IPS-20b (cell line): ENCODE measurements at regions not wholly inside any gene's neighbourhood (a gene's known extent, or its start where the extent isn't known, plus 50 kb on each side); places are given as distances from the start of the nearest gene placed in this dataset.

Experiments used
- H3K27ac ChIP-seq: one replicate; pipeline ENCODE4 v1.5.1; 2013; ENCODE audit warnings: low read length
- H3K27me3 ChIP-seq: 2 replicates; pipeline ENCODE4 v1.6.1; 2013; ENCODE audit warnings: mild to moderate bottlenecking, low read length, inconsistent platforms; ENCODE audit not compliant: insufficient read depth
- H3K36me3 ChIP-seq: 2 replicates; pipeline ENCODE4 v1.6.1; 2013; ENCODE audit warnings: low read depth, mild to moderate bottlenecking, inconsistent platforms, low read length, moderate library complexity; ENCODE audit not compliant: insufficient read depth
- H3K4me1 ChIP-seq: 2 replicates; pipeline ENCODE4 v1.6.1; 2013; ENCODE audit warnings: mild to moderate bottlenecking, control low read depth, inconsistent platforms, low read length, moderate library complexity; ENCODE audit not compliant: insufficient read depth
- H3K4me3 ChIP-seq: 2 replicates; pipeline ENCODE4 v1.5.1; 2013; ENCODE audit warnings: mild to moderate bottlenecking, low read length, inconsistent platforms
- H3K9ac ChIP-seq: 2 replicates; pipeline ENCODE4 v1.6.1; 2013; ENCODE audit warnings: low read depth, mild to moderate bottlenecking, inconsistent platforms, low read length, moderate library complexity
- H3K9me3 ChIP-seq: 2 replicates; pipeline ENCODE4 v1.6.1; 2013; ENCODE audit warnings: mild to moderate bottlenecking, low read depth, low read length, inconsistent platforms; ENCODE audit not compliant: insufficient read depth

DNA sequence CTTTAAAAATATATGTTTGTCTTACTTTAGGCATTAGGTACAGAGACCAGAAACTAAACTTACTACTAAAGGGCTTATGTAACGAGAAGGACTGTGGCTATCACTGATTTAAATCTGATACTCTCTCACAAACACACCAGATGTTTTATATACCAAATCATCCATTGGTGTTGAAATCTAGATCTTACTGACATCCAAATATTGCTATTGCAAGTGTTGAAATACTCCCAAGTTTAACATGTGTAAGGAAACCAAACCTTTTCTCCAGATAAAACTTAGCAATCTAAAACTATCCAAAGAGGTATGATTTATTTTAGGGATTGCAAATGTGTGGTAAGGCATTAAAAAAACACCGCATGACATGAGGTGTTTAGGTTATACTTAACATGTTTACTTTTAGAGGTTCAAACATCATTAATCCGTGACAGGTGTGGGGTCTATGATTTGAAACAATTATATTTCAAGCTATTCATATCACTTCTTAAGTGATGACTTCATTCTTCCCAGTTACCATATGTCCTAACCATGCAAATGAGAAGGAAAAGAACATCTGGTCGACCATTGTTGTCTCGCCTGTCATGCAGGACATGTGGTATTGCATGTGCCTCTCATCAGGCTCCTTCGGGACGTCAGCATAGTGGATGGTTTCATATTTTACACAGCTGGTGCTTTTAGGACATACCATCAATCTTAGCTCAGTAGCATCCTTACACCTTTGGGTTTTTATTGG is 168.3 kb upstream of the SPACA1 start:
- H3K4me1 ChIP-seq = no peaks in the 10 kb centered on the region
- no peaks in the 10 kb centered on the region for H3K9me3 ChIP-seq
- H3K36me3 ChIP-seq = no peaks in the 10 kb centered on the region

DNA sequence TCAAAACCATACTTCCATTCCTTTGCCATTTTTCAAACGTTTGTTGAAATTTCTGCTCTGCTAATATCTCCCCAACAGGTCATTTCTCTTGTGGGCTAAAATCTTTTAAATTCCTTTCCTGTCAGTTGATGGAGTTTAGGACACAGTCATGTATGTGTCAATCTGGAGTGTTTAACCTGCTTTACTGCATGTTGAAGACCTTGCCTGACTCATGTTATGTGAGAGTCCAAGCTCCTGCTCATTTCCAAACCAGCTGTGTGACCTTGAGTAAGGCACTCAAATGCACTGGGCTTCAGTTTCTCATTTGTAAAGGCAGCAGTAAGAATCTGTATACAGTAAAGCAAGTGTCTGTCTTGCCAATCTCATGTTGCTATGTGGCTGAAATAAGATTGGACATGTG is 171.9 kb upstream of the SPACA1 start:
- no peak overlapping the region for H3K9ac ChIP-seq
- H3K27me3 ChIP-seq = no peaks in the 10 kb centered on the region
- no peaks in the 10 kb centered on the region for H3K9me3 ChIP-seq
- H3K36me3 ChIP-seq = no peaks in the 10 kb centered on the region
- no peaks in the 10 kb centered on the region for H3K4me1 ChIP-seq
- H3K27ac ChIP-seq = no peak overlapping the region
- H3K4me3 ChIP-seq = no peak overlapping the region

More for the DNA sequence above, 168.3 kb upstream of the SPACA1 start:
- no peak overlapping the region for H3K9ac ChIP-seq
- H3K27ac ChIP-seq = no peak overlapping the region
- no peak overlapping the region for H3K4me3 ChIP-seq
- no peaks in the 10 kb centered on the region for H3K27me3 ChIP-seq

DNA sequence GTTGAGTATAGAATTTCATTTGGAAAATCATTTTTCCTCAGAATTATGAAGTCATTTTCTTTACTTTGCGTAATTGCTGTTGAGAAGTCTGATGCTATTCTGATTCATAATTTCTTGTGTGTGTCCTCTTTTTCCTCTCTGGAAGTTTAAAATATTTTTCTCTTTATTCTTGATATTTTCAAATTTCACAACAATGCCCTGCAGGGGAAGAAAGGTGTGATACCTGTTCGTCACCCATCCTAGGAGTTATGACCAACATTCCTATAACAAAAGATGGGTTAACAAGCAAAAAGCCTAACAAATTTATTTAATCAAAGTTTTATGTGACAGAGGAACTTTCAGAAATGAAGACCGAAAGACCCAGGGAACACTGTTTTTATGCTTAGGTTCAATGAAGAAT is 171.5 kb upstream of the AKIRIN2 start:
- H3K27me3 ChIP-seq = no peaks in the 10 kb centered on the region
- H3K4me3 ChIP-seq = no peak overlapping the region
- no peak overlapping the region for H3K27ac ChIP-seq
- no peaks in the 10 kb centered on the region for H3K9me3 ChIP-seq
- H3K4me1 ChIP-seq = no peaks in the 10 kb centered on the region
- H3K9ac ChIP-seq = no peak overlapping the region
- no peaks in the 10 kb centered on the region for H3K36me3 ChIP-seq

DNA sequence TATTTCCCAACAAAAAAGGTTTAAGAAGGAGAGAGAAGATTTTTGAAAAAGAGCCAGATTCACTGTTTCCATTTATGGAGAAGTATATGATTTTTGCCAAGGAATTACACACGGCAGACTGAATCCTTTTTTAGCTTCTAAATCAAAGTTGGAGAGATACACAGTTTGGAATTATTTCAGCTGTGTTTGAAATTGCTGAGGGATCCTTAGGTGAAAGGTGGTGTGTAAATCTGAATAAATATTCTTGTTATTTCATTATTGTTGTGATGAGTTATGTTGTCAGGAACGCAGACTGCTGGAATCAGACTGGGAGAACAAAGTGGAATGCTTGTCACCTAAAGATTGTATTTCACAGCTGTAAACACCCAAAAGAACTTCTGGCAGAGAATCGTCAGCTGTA is 168.5 kb upstream of the AKIRIN2 start:
- Histone ChIP-seq H3K9me3 (no peaks in the 10 kb centered on the region), H3K36me3 (no peaks in the 10 kb centered on the region), H3K4me3 (no peak overlapping the region), H3K4me1 (no peaks in the 10 kb centered on the region), H3K27ac (no peak overlapping the region), H3K27me3 (no peaks in the 10 kb centered on the region), H3K9ac (no peak overlapping the region)

DNA sequence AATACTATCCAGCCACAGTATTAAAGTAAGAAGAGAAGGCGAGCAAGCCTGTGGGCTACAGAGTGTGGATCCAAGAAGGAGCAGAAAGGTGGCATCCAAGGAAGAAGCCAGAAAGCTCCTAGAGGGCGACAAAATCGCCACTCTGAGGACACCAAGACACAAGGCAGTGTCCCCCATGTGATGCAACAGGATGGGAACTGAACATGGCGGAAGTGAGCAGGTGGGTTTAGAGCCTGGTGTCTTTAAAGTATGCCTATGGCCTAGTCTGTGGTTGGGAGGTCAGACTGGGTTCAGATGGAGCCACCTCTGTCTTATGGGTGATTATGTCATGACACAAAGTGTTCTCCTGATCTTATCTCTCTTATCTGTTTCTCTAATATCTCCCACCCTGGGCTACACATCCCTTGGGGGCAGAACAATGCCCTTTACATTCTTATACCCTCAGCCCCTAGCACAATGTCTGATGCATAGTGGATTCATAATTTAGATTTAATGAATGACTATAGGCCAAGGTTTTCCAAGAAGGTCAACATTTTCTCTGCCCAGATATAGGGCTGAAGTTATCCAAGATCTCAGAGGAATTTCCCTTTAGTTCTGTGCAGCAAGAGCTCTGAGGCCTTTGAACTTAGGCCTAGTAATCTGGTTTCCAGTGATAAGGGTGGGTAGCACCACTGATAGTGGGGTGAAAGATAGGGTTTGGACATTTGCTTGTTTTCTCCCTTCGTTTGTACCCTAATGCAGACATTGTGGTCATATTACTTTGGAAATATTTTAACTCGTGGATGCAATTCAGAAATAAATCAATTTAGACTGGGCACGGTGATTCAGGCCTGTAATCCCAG is 167.3 kb upstream of the AKIRIN2 start:
- Histone ChIP-seq H3K36me3 (no peaks in the 10 kb centered on the region), H3K27me3 (no peaks in the 10 kb centered on the region), H3K4me1 (no peaks in the 10 kb centered on the region), H3K4me3 (no peak overlapping the region), H3K9me3 (no peaks in the 10 kb centered on the region), H3K9ac (no peak overlapping the region), H3K27ac (no peak overlapping the region)

DNA sequence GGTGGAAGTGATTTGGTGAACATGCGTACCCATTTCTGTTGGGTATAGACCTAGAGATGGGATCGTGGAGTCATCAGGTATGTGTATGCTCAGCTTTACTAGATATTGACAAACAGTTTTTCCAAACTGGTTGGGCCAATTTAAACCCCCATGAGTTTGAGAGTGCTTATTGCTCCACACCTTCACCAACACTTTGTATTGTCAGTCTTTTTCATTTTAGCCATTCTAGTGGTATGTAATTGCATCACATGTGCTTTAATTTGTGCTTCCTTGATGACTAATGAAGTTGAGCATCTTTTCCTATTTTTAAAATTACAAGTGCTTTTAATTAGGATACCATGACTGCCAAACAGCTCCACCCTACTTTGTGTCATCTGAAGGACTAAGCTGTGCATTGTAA is 158.9 kb upstream of the AKIRIN2 start:
- no peak overlapping the region for H3K27ac ChIP-seq
- H3K4me1 ChIP-seq = no peaks in the 10 kb centered on the region
- H3K4me3 ChIP-seq = no peak overlapping the region
- H3K9me3 ChIP-seq = no peaks in the 10 kb centered on the region
- no peaks in the 10 kb centered on the region for H3K27me3 ChIP-seq
- no peaks in the 10 kb centered on the region for H3K36me3 ChIP-seq
- no peak overlapping the region for H3K9ac ChIP-seq

DNA sequence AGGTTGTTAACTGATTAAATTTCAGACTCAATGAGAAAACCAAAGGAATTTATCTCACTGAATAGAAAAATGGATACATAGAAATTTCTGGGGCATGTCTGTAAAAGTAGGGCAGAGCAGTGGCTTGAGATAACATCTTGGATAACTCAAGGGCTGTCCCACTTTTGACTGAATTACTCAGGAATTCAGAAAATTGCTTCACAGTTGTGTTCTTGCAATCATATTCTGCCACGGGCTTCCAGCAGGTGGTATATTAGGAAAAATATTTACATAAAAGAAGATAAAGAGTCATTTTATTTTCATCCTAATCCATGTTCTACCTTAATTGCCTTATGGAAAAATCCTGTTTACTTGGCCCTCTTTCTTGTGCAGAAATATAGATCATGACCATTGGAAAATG is 156.4 kb upstream of the AKIRIN2 start:
- Histone ChIP-seq H3K9ac (no peak overlapping the region), H3K4me1 (no peaks in the 10 kb centered on the region), H3K27me3 (no peaks in the 10 kb centered on the region), H3K4me3 (no peak overlapping the region), H3K9me3 (no peaks in the 10 kb centered on the region), H3K27ac (no peak overlapping the region), H3K36me3 (no peaks in the 10 kb centered on the region)

DNA sequence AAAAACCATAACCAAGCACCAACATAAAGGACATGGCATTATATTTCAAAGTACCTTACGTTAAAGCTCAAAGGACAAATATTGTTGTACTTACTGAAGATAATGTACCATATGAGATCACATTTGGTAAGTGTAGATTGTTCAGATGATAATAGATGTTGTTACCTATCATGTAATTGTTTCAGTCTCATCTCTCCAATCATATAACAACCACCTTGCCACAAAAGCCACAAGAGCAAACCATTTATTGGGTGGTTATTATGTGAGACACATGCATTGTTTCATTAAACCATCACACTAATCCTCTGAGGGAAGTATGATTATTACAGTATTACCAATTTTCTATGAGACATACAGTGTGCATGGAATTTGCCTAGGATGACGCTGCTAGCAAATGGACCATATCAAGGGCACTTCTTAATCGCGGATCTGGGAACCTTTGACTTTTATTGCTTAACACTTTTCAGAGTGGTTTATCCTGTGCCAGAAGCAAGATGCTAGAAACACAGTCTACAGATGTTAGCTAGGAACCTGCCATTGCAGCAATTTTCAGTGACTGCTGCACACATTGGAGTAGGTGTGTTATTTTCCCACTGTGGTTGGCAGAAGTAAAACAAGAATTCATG is 149.8 kb upstream of the AKIRIN2 start:
- Histone ChIP-seq H3K4me1 (no peaks in the 10 kb centered on the region), H3K36me3 (no peaks in the 10 kb centered on the region), H3K9me3 (no peaks in the 10 kb centered on the region), H3K9ac (no peak overlapping the region), H3K27ac (no peak overlapping the region), H3K27me3 (no peaks in the 10 kb centered on the region), H3K4me3 (no peak overlapping the region)

DNA sequence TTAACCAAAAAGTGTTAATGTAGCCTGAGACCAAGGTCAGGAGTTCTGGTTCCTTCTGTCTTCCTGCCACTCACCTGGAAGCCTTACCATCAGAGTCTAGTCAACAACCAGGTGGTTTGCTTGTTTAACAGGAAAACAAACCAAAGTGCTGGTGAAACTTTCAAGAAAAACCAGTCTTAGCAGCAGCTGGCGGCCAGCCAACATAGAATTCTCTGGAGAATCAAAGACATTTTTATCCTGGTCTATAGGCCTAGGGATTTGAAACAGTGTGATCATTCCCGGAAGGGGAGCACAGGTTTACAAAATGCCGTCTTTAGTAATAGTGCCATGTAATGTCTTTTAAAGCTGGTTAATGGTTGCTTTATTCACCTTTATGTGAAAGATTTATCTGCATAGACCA is 146.6 kb upstream of the AKIRIN2 start:
- Histone ChIP-seq H3K9ac (no peak overlapping the region), H3K4me3 (no peak overlapping the region), H3K9me3 (no peaks in the 10 kb centered on the region), H3K36me3 (no peaks in the 10 kb centered on the region), H3K27me3 (no peaks in the 10 kb centered on the region), H3K4me1 (no peaks in the 10 kb centered on the region), H3K27ac (no peak overlapping the region)

DNA sequence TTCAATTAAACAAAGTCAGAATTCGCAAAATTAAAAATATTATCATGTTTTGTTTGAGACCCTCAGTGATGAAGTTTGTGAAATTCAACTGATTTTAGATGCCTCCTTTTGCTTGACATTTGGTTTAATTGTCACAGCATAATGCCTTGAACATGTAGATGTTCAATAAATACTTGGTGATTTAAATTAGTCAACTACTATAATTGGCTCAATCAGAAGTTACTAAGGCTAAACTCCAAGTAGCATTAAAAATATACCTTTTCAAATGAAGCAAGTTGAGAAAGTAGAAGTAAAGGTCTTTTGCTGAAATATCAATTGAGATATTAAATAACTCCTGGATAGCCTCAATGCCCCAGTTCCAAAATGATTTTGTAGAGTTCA is 145.8 kb upstream of the AKIRIN2 start:
- H3K9ac ChIP-seq = no peak overlapping the region
- no peaks in the 10 kb centered on the region for H3K36me3 ChIP-seq
- H3K27ac ChIP-seq = no peak overlapping the region
- H3K27me3 ChIP-seq = no peaks in the 10 kb centered on the region
- no peak overlapping the region for H3K4me3 ChIP-seq
- no peaks in the 10 kb centered on the region for H3K4me1 ChIP-seq
- no peaks in the 10 kb centered on the region for H3K9me3 ChIP-seq

DNA sequence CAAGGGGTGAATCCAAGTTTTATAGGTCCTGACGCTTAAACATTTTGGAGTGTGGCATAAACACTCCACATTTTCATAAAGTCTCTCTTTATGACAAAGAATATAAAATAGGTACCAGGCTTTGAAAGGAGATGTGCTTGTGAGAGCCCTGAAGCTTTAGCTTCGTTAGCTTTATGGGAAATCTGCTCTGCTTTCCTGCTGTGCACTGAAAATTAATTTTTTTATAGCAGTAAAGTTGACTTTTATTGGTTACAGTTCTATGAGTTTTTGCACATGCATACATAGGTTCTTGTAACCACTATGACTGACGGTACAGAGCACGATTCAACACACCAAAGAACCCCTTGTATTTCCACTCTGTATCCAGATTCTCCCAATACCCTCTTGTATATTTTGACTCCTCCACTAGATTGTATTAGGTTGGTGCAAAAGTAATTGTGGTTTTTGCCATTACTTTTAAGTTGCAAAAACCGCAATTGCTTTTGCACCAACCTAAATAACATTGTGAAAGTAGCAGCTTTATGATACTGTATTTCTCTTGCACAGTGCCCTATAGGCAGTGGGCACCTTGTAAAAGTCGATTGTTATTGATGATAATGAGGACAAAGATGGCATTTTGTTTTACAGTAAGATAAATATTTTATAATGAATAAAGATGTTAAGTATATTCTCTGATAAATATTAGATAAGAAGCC is 145.2 kb upstream of the AKIRIN2 start:
- no peaks in the 10 kb centered on the region for H3K27me3 ChIP-seq
- no peaks in the 10 kb centered on the region for H3K9me3 ChIP-seq
- H3K9ac ChIP-seq = no peak overlapping the region
- no peaks in the 10 kb centered on the region for H3K36me3 ChIP-seq
- no peak overlapping the region for H3K27ac ChIP-seq
- H3K4me1 ChIP-seq = no peaks in the 10 kb centered on the region
- H3K4me3 ChIP-seq = no peak overlapping the region
